Right lung (tissue), 2 donors: ENCODE measurements at regions not wholly inside any gene's neighbourhood (a gene's known extent, or its start where the extent isn't known, plus 50 kb on each side); places are given as distances from the start of the nearest gene placed in this dataset.
"Not testable (repeated sequence)": the region's sequence is repeated elsewhere in the genome, so short reads cannot be mapped to it uniquely, and the experiment has no call there.

Experiments used
- DNase-seq, 2 donors: peaks; one replicate each; pipeline ENCODE4 v3.0.0-alpha.2; 2013

GRCh38 chr6:79810185-79810705, 137.1 kb downstream of the ELOVL4 start:
- DNase-seq: no peak

GRCh38 chr6:79808921-79809320, 138.4 kb downstream of the ELOVL4 start:
- DNase-seq: no peak

- DNase-seq: not testable (repeated sequence)
These were observed 140.7 kb downstream of the ELOVL4 start for GRCh38 chr6:79806661-79807060.

- DNase-seq: no peak
These were observed 142.6 kb downstream of the ELOVL4 start for GRCh38 chr6:79804732-79805131.

- DNase-seq: no peak
These were observed 143.4 kb downstream of the ELOVL4 start for GRCh38 chr6:79803917-79804316.

- DNase-seq: no peak
These were observed 144.6 kb downstream of the ELOVL4 start for GRCh38 chr6:79802657-79803300.

GRCh38 chr6:79801362-79801761, 146.0 kb downstream of the ELOVL4 start:
- DNase-seq: no peak

- no peak for DNase-seq
These were observed 148.5 kb downstream of the ELOVL4 start for GRCh38 chr6:79798841-79799240.

GRCh38 chr6:79797912-79798311, 149.4 kb downstream of the ELOVL4 start:
- no peak for DNase-seq

- no peak for DNase-seq
These were observed 150.1 kb downstream of the ELOVL4 start for GRCh38 chr6:79797163-79797764.

- DNase-seq: no peak
These were observed 151.2 kb downstream of the ELOVL4 start for GRCh38 chr6:79796197-79796596.

- DNase-seq: no peak
These were observed 157.5 kb downstream of the ELOVL4 start for GRCh38 chr6:79789896-79790295.

- no peak for DNase-seq
These were observed 157.6 kb downstream of the SH3BGRL2 start for GRCh38 chr6:79788756-79789155.

- no peak for DNase-seq
These were observed 156.5 kb downstream of the SH3BGRL2 start for GRCh38 chr6:79787626-79788025.

GRCh38 chr6:79784395-79784753, 153.2 kb downstream of the SH3BGRL2 start:
- DNase-seq: no peak

GRCh38 chr6:79783670-79784394, 152.7 kb downstream of the SH3BGRL2 start:
- no peak for DNase-seq

GRCh38 chr6:79782792-79783580, 151.9 kb downstream of the SH3BGRL2 start:
- no peak for DNase-seq

- DNase-seq: no peak
These were observed 150.8 kb downstream of the SH3BGRL2 start for GRCh38 chr6:79781916-79782315.

GRCh38 chr6:79780881-79781280, 149.8 kb downstream of the SH3BGRL2 start:
- DNase-seq: no peak

GRCh38 chr6:79778816-79779215, 147.7 kb downstream of the SH3BGRL2 start:
- no peak for DNase-seq

GRCh38 chr6:79777713-79778579, 146.8 kb downstream of the SH3BGRL2 start:
- peak; percentile 59 to 71 for DNase-seq
